SU-DHL-6 (cell line): ENCODE measurements at regions not wholly inside any gene's neighbourhood (a gene's known extent, or its start where the extent isn't known, plus 50 kb on each side); places are given as distances from the start of the nearest gene placed in this dataset.

ENCODE experiments used
- H2AFZ ChIP-seq: fragments of 200-600 bp; sonication (generic); 2 replicates; pipeline ENCODE4 v1.6.1; 2014; ENCODE audit warnings: low read depth, mild to moderate bottlenecking, moderate library complexity, mixed read lengths, antibody characterized with exemption, low read length; ENCODE audit not compliant: severe bottlenecking
- H3F3A ChIP-seq: fragments of 200-600 bp; shearing (Covaris generic); 2 replicates; pipeline ENCODE4 v1.6.0; 2016; ENCODE audit warnings: antibody characterized with exemption, mild to moderate bottlenecking; ENCODE audit not compliant: insufficient read depth
- H3K27ac ChIP-seq: fragments of 200-600 bp; sonication (generic); 2 replicates; pipeline ENCODE4 v1.5.1; 2016; ENCODE audit warnings: low read depth, mild to moderate bottlenecking, low read length, moderate library complexity, mixed read lengths
- H3K27me3 ChIP-seq: fragments of 200-600 bp; sonication (generic), shearing (Covaris generic); 2 replicates; pipeline ENCODE4 v1.6.0; 2014; ENCODE audit warnings: mild to moderate bottlenecking, low read length
- H3K36me3 ChIP-seq: fragments of 200-600 bp; sonication (generic); 2 replicates; pipeline ENCODE4 v1.6.1; 2014; ENCODE audit warnings: mild to moderate bottlenecking, low read length, mixed read lengths
- H3K4me2 ChIP-seq: fragments of 300-600, 200-600 bp; shearing (Covaris generic), sonication (generic); 2 replicates; pipeline ENCODE4 v1.6.0; 2014; ENCODE audit warnings: low read length, low read depth, mild to moderate bottlenecking; ENCODE audit not compliant: poor library complexity, severe bottlenecking
- H3K4me3 ChIP-seq: fragments of 200-600 bp; sonication (generic); 2 replicates; pipeline ENCODE4 v1.5.1; 2014; ENCODE audit warnings: antibody characterized with exemption, low read length, mild to moderate bottlenecking, mixed read lengths; ENCODE audit not compliant: insufficient read depth, poor library complexity, severe bottlenecking
- H3K79me2 ChIP-seq: fragments of 200-600 bp; sonication (generic); 2 replicates; pipeline ENCODE4 v1.6.1; 2014; ENCODE audit warnings: mild to moderate bottlenecking, low read length, moderate library complexity; ENCODE audit not compliant: insufficient read depth
- H3K9ac ChIP-seq: fragments of 200-600 bp; sonication (generic); 2 replicates; pipeline ENCODE4 v1.7.0; 2014; ENCODE audit warnings: mild to moderate bottlenecking, low read length
- H3K9me2 ChIP-seq: fragments of 200-600 bp; sonication (generic); replicated peaks from 2 replicates; pipeline ENCODE4 v1.6.1; 2014; ENCODE audit warnings: low read length; ENCODE audit not compliant: insufficient read depth
- H3K9me3 ChIP-seq: fragments of 200-600 bp; sonication (generic); 2 replicates; pipeline ENCODE4 v1.6.1; 2014; ENCODE audit warnings: low read length, mixed read lengths; ENCODE audit not compliant: insufficient read depth
- H4K20me1 ChIP-seq: fragments of 200-600 bp; sonication (generic); 2 replicates; pipeline ENCODE4 v1.6.1; 2014; ENCODE audit warnings: low read depth, mild to moderate bottlenecking, antibody characterized with exemption, low read length, moderate library complexity, mixed read lengths
- CTCF ChIP-seq: fragments of 200-600 bp; sonication (generic); IDR thresholded peaks from one replicate; pipeline ENCODE4 v1.5.1; 2017; ENCODE audit warnings: antibody characterized with exemption, mild to moderate bottlenecking, low read length, moderate library complexity; ENCODE audit not compliant: insufficient read depth, poor library complexity, severe bottlenecking
- EZH2phosphoT487 ChIP-seq: fragments of 200-600 bp; sonication (generic), shearing (Covaris generic); conservative IDR thresholded peaks from 2 replicates; pipeline ENCODE4 v1.6.1; 2018; ENCODE audit warnings: mild to moderate bottlenecking, antibody characterized with exemption, low read length, moderate library complexity, mixed read lengths

GRCh38 chr16:66006485-66006884, 360.0 kb upstream of the CDH5 start:
- no peak overlapping the region for H2AFZ ChIP-seq
- no peaks in the 10 kb centered on the region for H4K20me1 ChIP-seq
- no peak overlapping the region for H3K4me2 ChIP-seq

DNA sequence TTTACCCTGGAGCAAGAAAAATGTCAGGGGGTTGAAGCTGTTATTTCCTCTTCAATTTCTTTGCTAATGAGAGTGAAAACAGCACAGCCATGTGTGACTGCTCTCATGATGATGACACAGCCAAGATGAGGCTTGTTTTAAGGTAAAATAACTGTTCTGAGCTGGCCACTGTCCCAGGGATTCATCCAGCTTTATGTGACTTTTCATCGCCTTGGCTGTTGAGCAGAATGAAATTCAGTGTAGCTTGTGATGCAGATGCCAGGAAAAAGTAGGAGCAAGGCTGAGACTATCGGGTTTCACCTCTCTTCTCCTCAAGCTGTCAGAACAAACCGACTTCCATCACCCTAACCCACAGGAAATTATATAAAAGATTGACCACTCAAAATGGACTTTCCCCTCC, 361.8 kb upstream of the CDH5 start:
- Histone ChIP-seq H3K27ac (no peak overlapping the region), H3K9me3 (no peaks in the 10 kb centered on the region), H3K36me3 (no peaks in the 10 kb centered on the region)

More at GRCh38 chr16:66006485-66006884, 360.0 kb upstream of the CDH5 start:
- Histone ChIP-seq H3K4me3 (no peak overlapping the region), H3K27me3 (no peaks in the 10 kb centered on the region), H3K36me3 (no peaks in the 10 kb centered on the region), H3F3A (no peaks in the 10 kb centered on the region), H3K27ac (no peak overlapping the region), H3K9me2 (no peaks in the 10 kb centered on the region), H3K9ac (no peak overlapping the region), H3K9me3 (no peaks in the 10 kb centered on the region), H3K79me2 (no peaks in the 10 kb centered on the region)
- TF ChIP-seq CTCF (no peak), EZH2phosphoT487 (no peak)

GRCh38 chr16:66003201-66003600, 363.3 kb upstream of the CDH5 start:
- H3K36me3 ChIP-seq: no peaks in the 10 kb centered on the region
- no peaks in the 10 kb centered on the region for H3F3A ChIP-seq
- H3K9me2 ChIP-seq: no peaks in the 10 kb centered on the region
- no peak for TF ChIP-seq CTCF
- TF ChIP-seq EZH2phosphoT487: no peak
- no peak overlapping the region for H3K27ac ChIP-seq
- no peak overlapping the region for H3K4me2 ChIP-seq
- no peaks in the 10 kb centered on the region for H3K27me3 ChIP-seq
- no peak overlapping the region for H2AFZ ChIP-seq
- no peak overlapping the region for H3K4me3 ChIP-seq
- H3K9ac ChIP-seq: no peak overlapping the region
- H3K9me3 ChIP-seq: no peaks in the 10 kb centered on the region
- H4K20me1 ChIP-seq: no peaks in the 10 kb centered on the region
- no peaks in the 10 kb centered on the region for H3K79me2 ChIP-seq

More for the DNA sequence above, 361.8 kb upstream of the CDH5 start:
- no peak overlapping the region for H3K4me3 ChIP-seq
- H2AFZ ChIP-seq: no peak overlapping the region
- H4K20me1 ChIP-seq: no peaks in the 10 kb centered on the region
- no peaks in the 10 kb centered on the region for H3F3A ChIP-seq
- H3K79me2 ChIP-seq: no peaks in the 10 kb centered on the region
- no peaks in the 10 kb centered on the region for H3K9me2 ChIP-seq
- H3K27me3 ChIP-seq: no peaks in the 10 kb centered on the region
- no peak overlapping the region for H3K4me2 ChIP-seq
- TF ChIP-seq CTCF (no peak), EZH2phosphoT487 (no peak)
- H3K9ac ChIP-seq: no peak overlapping the region

DNA sequence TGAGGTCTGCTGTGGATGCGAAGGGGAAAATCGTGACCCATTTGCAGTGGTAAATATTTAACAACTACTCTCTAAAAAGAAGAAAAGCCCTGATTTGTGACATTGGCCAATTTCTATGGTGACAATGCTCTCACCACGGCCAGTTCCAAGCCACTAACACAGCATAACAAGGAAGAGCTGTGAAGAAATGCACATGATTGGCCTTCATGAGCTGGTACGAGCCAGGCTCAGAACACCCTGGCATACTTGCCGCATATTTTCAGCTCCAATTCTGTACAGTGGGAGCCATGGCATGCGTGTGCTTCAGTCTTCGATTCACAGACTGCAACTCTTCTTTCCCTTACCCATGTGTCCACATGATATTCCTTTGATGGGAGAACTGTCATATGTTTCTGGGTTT, 363.9 kb upstream of the CDH5 start:
- H3K36me3 ChIP-seq: no peaks in the 10 kb centered on the region

More for the DNA sequence above, 363.9 kb upstream of the CDH5 start:
- H3K9me3 ChIP-seq: no peaks in the 10 kb centered on the region
- H3K27ac ChIP-seq: no peak overlapping the region
- no peaks in the 10 kb centered on the region for H3K79me2 ChIP-seq
- H3K4me3 ChIP-seq: no peak overlapping the region
- H3K9me2 ChIP-seq: no peaks in the 10 kb centered on the region
- no peaks in the 10 kb centered on the region for H4K20me1 ChIP-seq
- H3K4me2 ChIP-seq: no peak overlapping the region
- no peak overlapping the region for H2AFZ ChIP-seq
- no peak overlapping the region for H3K9ac ChIP-seq
- H3F3A ChIP-seq: no peaks in the 10 kb centered on the region
- no peak for TF ChIP-seq EZH2phosphoT487
- TF ChIP-seq CTCF: no peak
- H3K27me3 ChIP-seq: no peaks in the 10 kb centered on the region
